Kidney (tissue), 13 donors: ENCODE measurements at regions not wholly inside any gene's neighbourhood (a gene's known extent, or its start where the extent isn't known, plus 50 kb on each side); places are given as distances from the start of the nearest gene placed in this dataset.

Experiments
- DNase-seq, 5 donors: peaks; one replicate each; pipeline ENCODE4 v3.0.0-alpha.2; 2013 to 2020
- FAIRE-seq: peaks from 2 replicates; lab custom pipeline; 2012; peaks lifted over from hg19 to GRCh38; lab: Jason Lieb, UNC
- H3K27ac ChIP-seq, 2 donors: one replicate each; pipeline ENCODE4 v1.7.0; 2013; ENCODE audit warnings: low read depth in 2 of 2, low read length in 2 of 2, inconsistent platforms in 1 of 2
- H3K27me3 ChIP-seq: one replicate; pipeline ENCODE4 v1.7.1; 2013; ENCODE audit warnings: low read length, inconsistent platforms; ENCODE audit not compliant: control insufficient read depth, insufficient read depth
- H3K36me3 ChIP-seq, 3 donors: one replicate each; pipeline versions ENCODE4 v1.7.0 to v1.7.1; 2013; ENCODE audit warnings: low read length in 3 of 3, control low read depth in 1 of 3, inconsistent platforms in 1 of 3; ENCODE audit not compliant: insufficient read depth in 3 of 3, control insufficient read depth in 2 of 3
- H3K4me1 ChIP-seq, 3 donors: one replicate each; pipeline versions ENCODE4 v1.7.0 to v1.7.1; 2013; ENCODE audit warnings: low read length in 3 of 3, inconsistent platforms in 1 of 3, low read depth in 1 of 3; ENCODE audit not compliant: control insufficient read depth in 2 of 3, insufficient read depth in 2 of 3
- H3K4me3 ChIP-seq, 3 donors: one replicate each; pipeline versions ENCODE4 v1.7.0 to v1.8.1; 2013; ENCODE audit warnings: low read length in 3 of 3, control low read depth in 1 of 3, inconsistent platforms in 1 of 3
- H3K9ac ChIP-seq, 3 donors: one replicate each; pipeline versions ENCODE4 v1.7.0 to v1.7.1; 2013; ENCODE audit warnings: low read length in 3 of 3, control low read depth in 1 of 3, inconsistent platforms in 1 of 3
- H3K9me3 ChIP-seq, 3 donors: one replicate each; pipeline versions ENCODE4 v1.7.0 to v1.7.1; 2013; ENCODE audit warnings: low read length in 3 of 3, control low read depth in 1 of 3, inconsistent platforms in 1 of 3; ENCODE audit not compliant: control insufficient read depth in 2 of 3, insufficient read depth in 1 of 3
- intact Hi-C: fragments of 100-400 bp; cut with DNase I; formaldehyde crosslinking; loops from one replicate; pipeline ENCODE4 v1.11.1; 2022
- TF ChIP-seq, protein P1 (sequence below): IDR thresholded peaks from 3 replicates; pipeline ENCODE4 v1.5.1; 2012; ENCODE audit warnings: mild to moderate bottlenecking, moderate library complexity, borderline replicate concordance; ENCODE audit not compliant: insufficient read depth; ENCODE audit errors: extremely low read depth
- donor health status: control.
- donor health status: control.
- donor health status: control.
- donor health status: control.
- donor health status: control.
- donor health status: DM: yes; HTN: yes; CAD: no.
- donor health status: Normal renal cell carcinoma (clear cell type).

DNA sequence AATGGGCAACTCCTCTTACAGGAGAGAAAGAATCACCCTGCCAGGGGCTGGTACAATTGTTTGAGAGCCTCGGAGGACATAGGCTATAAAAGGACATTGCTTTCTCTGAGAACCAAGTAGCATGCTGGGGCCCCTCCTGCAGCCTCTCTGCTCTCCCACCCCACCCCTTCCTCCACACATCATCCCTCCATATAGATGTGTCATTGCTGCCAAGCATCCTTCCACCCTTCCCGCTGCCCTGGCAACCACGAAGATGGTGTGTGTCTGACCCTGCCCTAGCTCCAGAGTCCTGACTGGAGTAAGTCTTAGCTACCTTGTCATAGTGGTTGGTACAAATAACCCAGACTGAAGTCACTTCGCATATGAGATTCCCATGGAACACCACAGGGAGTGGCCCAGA, 129.7 kb downstream of the SNX5 start:
- TF ChIP-seq, protein P1, sequence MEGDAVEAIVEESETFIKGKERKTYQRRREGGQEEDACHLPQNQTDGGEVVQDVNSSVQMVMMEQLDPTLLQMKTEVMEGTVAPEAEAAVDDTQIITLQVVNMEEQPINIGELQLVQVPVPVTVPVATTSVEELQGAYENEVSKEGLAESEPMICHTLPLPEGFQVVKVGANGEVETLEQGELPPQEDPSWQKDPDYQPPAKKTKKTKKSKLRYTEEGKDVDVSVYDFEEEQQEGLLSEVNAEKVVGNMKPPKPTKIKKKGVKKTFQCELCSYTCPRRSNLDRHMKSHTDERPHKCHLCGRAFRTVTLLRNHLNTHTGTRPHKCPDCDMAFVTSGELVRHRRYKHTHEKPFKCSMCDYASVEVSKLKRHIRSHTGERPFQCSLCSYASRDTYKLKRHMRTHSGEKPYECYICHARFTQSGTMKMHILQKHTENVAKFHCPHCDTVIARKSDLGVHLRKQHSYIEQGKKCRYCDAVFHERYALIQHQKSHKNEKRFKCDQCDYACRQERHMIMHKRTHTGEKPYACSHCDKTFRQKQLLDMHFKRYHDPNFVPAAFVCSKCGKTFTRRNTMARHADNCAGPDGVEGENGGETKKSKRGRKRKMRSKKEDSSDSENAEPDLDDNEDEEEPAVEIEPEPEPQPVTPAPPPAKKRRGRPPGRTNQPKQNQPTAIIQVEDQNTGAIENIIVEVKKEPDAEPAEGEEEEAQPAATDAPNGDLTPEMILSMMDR, result no peak
- H3K9me3 ChIP-seq, result no peaks in the 10 kb centered on the region
- no peak overlapping the region for H3K9ac ChIP-seq
- no peak overlapping the region for H3K27ac ChIP-seq
- H3K27me3 ChIP-seq, result no peaks in the 10 kb centered on the region
- intact Hi-C loops, result no loop called here
- H3K36me3 ChIP-seq, result no peaks in the 10 kb centered on the region
- H3K4me3 ChIP-seq, result no peak overlapping the region
- H3K4me1 ChIP-seq, result peaks cover 0 to 9% (median 3%) of the 10 kb centered on the region in 3 donors
- DNase-seq, result no peak
- FAIRE-seq, result no peak

DNA sequence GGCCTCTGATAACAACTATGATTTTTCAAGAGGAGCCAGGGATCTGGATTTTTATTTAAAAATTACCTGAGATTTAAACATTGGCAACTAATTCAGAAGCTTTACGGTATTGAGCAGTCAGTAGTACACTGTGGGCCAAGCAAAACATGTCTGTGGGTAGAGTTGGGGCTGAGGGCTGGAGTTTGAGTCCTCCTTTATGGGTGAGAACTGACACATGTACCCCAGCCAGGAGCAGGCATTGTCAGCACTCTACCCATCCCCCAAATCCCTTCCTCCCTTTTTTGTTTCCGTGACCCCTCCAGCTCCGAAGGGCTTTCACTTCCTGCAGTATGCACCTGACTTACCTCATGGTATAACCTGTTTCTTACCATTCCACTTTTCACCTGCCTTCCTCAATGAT, 131.4 kb downstream of the SNX5 start:
- no peak overlapping the region for H3K27ac ChIP-seq
- H3K36me3 ChIP-seq, result no peaks in the 10 kb centered on the region
- no peak for FAIRE-seq
- H3K9me3 ChIP-seq, result no peaks in the 10 kb centered on the region
- intact Hi-C loops, result no loop called here
- H3K9ac ChIP-seq, result no peak overlapping the region
- no peak for DNase-seq
- no peaks in the 10 kb centered on the region for H3K4me1 ChIP-seq
- H3K27me3 ChIP-seq, result no peaks in the 10 kb centered on the region
- H3K4me3 ChIP-seq, result no peak overlapping the region
- TF ChIP-seq, protein P1, result no peak

DNA sequence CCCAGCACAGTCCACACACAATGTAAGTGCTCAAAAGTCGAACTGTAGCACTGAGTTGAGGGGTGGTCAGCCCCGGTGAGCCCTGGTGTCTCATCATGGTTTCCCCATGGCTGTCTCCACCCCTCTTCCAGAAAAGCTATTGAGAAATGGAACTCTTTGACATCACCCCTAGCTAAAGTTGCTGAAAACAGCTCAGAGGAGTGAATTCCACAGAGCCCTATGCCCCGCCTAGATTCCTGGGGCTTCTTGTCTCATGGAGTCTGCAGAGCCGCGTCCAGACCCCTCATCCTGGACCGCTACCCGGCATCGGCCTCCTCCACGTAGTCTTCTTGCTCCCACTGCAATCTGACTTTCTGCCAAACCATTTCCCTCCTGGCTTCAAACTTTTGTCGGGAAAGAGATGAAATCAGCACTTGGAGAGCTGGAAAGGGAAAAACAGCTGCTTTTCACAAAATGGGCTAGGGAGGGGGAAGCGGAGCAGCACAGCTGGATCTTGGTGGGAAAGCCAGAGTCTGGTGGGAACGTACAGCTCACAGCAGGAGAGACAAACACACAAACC, 132.2 kb downstream of the SNX5 start:
- Histone ChIP-seq H3K27me3 (no peaks in the 10 kb centered on the region), H3K27ac (peak overlapping the region; percentile 66 to 83), H3K9me3 (no peaks in the 10 kb centered on the region), H3K9ac (no peak overlapping the region), H3K4me3 (no peak overlapping the region), H3K4me1 (no peaks in the 10 kb centered on the region), H3K36me3 (no peaks in the 10 kb centered on the region)
- peak in 4 of 5 donors; percentile 45 to 93 (median 82) for DNase-seq
- TF ChIP-seq, protein P1, result no peak
- FAIRE-seq, result no peak
- intact Hi-C loops, result no loop called here

DNA sequence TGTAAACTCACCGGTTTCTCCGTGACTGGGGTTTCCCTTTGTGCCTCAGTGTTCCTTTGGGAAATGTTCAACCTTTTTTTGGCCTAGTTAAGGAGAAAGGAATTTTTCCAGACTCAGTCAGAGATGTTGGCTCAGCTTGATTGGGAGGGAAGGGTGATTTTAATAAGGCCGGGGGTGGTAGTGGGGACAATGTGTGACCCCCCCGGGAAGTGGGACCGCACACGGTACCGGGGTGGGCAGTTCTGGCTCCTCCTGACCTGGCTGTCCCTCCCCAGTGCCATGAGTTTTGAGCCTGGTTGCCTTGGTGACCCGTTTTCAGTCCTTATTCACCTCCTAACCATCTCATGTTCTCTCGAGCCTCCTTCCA, 132.7 kb downstream of the SNX5 start:
- intact Hi-C loops, result no loop called here
- H3K27ac ChIP-seq, result peak overlapping the region; percentile 66 to 83
- no peak for FAIRE-seq
- TF ChIP-seq, protein P1, result no peak
- no peaks in the 10 kb centered on the region for H3K9me3 ChIP-seq
- H3K4me3 ChIP-seq, result no peak overlapping the region
- DNase-seq, result no peak
- H3K27me3 ChIP-seq, result no peaks in the 10 kb centered on the region
- H3K9ac ChIP-seq, result no peak overlapping the region
- H3K4me1 ChIP-seq, result no peaks in the 10 kb centered on the region
- no peaks in the 10 kb centered on the region for H3K36me3 ChIP-seq
